ENCODE measurements at regions not wholly inside any gene's neighbourhood (a gene's known extent, or its start where the extent isn't known, plus 50 kb on each side); places are given as distances from the start of the nearest gene placed in this dataset.
A peak's percentile ranks its signal among the peaks of the same experiment; 100 is the strongest.
"Not testable (repeated sequence)": the region's sequence is repeated elsewhere in the genome, so short reads cannot be mapped to it uniquely, and the experiment has no call there.

DNA sequence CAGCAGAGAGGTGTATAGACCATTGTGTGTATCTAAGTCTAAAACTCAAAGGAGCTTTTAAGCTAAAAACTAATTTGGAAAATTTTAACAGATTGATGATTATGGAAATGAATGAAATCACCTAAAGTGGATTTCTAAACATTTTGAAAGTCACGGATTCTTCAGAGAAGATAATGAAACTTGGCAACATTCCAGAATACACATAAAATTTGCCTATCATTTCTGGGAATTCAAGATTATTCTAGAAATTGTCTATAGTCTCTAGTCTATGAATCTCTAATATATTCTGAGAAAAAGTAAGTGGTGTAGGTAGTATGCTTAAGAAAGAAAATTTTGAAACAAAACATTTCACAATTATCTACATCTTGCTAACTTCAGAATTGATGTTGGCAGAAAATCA lies 1117.9 kb upstream of the CNTN5 start:
- DNase-seq, result no peak

DNA sequence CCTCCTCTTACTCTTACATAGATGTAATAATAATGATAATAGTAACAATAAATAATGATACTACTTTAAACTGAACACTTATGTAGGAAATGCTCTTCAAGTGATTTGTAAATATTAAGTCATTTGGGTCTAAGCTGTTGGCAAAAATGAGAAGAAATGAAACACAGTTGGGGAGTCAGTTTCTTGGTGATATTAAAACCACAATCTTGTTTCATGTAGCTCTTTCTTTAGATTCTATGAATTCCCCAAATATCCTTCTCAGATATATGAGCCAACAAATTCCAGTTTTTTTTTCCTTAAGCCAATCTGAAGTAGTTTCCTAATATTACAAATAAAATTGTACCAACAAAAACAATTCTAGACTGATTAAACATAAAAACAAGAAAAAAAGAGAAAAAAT lies 1115.6 kb upstream of the CNTN5 start:
- no peak for DNase-seq

DNA sequence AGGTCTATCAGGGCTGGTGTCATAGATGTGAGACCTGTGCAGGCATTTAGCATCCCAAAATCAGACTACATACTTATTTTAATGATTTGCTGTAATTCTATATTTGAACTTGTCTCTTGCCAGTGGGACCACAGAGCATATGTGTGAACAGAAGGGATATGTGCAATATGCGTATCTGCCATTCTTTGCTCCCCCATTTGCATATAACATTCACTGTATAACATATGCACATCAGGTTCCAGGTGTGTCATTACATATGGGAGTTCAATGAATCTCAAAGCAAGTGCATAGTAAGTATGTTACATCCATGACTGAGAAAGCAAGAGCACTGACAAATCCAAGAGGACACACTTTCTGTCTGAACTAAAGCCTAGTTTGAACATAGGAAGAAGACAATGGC lies 1115.1 kb upstream of the CNTN5 start:
- no peak for DNase-seq

DNA sequence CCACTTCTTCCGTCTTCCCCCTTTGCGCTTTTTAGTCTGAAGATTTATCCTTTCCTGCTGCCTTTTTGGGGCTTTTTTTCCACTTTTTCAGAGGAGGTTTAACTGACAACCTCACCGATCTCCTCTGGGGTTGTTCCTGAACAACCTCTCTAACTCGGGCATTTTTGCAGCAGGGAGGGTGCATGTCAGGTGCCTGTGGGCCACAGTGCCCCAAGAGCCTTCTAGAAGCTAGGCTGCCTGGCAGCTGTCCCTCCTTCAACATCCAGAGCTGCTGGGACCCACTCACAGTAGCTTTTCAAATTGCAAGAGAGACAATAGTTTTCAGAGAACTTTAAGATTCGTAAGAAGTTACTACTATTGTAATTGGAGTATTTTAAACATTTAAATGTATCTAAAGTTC lies 1112.4 kb upstream of the CNTN5 start:
- no peak for DNase-seq

DNA sequence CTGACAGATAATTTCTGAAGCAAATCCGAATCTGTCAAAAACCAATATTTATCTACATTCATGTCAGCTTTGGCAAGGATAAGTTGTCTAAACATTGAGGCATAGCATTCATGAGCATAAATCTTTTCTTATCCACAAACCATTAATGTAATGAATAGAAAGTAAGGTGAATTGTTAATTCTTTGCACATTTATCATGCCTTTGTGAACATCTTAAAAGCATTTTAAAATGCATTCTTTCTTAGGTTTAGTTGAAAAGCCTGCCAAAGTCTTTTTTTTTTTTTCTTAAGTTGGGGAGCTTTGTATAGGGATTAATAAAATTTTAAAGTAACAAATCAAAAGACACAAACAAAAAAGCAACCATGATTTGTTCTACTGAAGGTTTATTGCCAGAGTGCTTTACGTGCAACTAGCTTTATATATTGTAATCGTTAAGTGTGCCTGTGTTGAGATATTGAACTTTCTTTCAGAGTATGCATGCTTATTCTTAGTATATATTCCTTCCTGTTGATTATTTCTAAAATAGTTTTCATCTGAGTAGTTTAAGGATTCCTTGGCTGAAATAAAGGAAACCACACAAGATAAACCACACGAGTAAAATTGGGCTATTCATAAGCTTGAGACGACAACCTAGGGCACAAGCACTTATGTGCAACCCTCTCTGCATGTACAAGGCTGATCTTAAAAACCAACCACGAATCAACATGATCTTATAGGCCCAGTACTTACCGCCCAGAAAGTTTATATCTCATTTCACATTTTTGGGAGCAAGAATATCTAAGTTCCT lies 1110.9 kb upstream of the CNTN5 start:
- DNase-seq, result no peak

DNA sequence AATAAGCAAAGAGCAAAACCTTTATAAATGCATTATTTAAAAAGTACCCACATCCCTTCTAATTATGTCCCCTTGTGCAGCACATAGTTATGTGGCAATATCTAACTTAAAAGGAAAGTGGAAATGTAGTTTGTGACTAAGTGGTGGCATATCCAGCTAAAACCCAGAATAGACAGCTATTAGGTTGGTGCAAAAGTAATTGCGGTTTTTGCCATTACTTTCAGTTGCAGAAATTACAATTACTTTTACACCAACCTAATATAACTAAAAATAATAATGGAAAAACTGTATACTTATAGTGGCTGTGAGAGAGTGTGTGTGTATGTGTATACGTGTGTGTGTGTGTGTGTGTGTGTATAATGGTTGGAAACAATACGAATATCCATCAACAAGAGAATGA lies 1108.1 kb upstream of the CNTN5 start:
- DNase-seq, result no peak

DNA sequence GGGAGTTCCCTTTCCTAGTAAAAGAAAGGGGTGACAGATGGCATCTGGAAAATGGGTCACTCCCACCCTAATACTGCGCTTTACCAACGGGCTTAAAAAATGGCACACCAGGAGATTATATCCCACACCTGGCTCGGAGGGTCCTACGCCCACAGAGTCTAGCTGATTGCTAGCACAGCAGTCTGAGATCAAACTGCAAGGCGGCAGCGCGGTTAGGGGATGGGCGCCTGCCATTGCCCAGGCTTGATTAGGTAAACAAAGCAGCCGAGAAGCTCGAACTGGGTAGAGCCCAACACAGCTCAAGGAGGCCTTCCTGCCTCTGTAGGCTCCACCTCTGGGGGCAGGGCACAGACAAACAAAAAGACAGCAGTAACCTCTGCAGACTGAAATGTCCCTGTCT lies 1097.8 kb upstream of the CNTN5 start:
- DNase-seq, result not testable (repeated sequence)

DNA sequence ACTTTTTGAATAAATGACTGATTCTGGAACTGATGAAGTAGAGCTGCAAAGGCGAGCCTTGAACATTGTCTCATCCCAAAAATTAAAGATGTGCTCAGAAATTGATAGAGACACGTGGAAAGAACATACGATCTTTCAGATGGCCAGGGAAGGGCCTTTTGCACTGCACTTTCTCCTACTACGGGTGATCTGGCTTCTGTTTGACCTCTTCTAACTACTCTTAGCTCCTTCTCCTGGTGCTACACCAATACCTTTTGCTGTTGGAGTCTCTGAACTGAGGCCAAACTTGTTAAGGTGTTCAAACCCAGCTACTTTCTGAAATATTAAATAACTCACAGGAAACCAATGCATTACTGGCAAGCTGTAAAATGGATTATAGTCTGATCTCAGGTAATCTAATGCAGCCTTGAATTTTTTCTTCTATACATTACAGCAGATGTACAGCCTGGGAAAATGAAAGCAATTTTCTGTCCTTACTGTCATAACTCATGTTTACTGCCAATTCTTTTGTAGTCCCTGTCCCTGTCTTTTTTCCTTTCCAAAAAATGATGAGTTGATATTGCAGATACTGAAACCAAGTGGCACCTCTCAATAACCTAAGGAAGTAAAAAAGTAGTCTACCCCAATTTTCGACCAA lies 1086.1 kb upstream of the CNTN5 start:
- DNase-seq, result no peak

DNA sequence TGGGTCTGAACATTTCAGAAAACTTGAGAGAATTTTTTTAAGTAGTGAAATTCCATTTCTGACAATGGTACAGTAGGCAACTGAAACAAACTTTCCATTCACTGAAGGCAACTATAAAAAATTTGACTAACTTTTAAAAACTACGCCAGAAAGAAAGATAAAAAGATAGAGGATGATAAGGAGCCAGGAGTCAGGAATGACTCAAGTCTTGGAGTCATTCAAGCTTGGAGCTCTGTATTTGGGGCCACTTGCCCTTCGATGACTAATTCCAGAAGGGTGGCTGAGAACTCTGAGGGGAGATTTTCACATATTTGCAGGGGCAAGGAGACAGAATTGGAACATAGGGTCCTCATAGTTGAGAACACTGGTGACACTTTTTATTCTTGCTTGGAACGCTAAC lies 1083.2 kb upstream of the CNTN5 start:
- no peak for DNase-seq

DNA sequence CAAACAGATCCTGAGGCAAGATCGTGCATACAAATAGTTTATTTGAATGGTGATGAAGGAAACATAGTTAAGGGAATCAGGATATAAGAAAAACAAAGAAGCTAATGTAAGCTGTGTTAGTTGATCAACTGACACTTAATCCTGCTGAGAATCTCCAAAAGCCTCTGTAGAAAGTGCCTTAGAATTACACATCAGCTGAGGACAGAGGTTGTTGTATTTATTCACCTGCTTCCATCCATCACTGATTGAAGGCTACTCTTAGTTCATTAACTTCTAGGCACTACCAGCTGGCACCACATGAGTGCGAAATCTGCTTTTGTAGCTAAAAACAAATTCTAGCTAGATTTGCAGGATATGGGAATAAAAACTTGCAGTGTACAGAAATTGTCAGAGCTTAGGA lies 1082.0 kb upstream of the CNTN5 start:
- DNase-seq, result no peak

DNA sequence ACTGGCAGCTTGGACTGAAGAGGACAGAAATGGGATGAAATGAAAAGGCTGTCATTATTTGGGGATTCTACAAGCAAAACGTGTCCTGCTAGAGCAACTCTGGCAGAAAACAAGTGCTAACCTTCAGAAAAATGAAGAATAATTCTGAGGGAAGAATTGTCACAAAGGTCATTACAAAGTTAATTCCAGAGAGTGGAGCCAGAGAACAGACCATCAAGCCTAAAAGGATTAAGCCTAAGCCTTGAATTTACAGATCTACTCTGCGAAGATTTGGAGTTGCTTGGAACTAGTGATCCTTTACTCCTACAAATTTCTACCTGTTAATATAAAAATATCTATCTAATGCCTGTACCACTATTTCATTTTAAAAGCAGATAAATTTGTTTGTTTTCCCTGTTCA lies 1077.3 kb upstream of the CNTN5 start:
- no peak for DNase-seq

DNA sequence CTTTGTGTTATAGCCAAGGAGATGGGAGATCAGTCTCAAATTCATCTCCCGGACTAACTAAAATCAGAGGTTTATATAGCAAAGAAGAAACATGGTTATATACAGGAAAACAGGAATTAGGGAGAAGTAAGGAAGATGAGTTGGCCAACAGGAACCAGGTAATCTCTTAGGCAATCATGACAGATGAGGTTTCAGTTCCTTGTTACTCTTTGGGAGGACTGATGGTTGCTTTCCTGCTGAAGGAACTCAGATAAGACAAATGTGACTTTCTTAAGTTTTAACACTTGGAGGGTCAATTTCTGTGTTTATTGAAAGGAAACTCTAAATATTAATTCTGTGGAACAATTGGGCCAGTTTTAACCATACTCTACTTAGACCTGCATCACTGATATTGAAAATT lies 1072.0 kb upstream of the CNTN5 start:
- DNase-seq, result no peak

DNA sequence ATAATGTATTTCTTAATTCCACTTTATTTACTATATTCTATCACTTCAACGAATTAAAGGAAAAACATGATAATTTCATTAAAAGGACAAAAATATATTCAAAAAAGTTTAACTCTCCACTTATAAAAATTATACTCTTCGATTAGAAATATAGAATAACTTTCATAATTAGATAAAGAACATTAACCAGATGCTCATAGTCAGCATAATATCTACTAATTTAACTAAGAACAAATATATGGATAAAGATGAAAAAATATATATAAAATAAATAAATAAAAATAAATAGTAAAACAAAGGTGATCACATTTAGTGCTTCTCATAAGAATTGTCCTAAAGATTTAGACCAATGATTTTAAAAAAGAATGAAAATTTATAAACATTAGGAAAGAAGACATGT lies 1065.2 kb upstream of the CNTN5 start:
- no peak for DNase-seq

DNA sequence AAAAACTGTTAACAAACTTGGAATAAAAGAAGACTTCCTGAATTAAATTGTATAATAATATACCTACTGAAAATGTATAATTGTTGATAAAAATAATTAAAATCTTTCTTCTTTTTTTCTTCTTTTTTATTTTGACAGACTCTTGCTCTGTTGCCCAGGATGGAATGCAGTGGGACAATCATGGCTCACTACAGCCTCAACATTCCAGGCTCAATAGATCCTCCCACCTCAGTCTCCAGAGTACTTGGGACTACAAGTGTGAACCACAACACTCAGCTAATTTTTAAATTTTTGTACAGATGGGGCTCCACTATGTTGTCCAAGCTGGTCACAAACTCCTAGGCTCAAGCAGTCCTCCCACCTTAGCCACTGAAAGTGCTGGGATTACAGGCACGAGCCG lies 1063.8 kb upstream of the CNTN5 start:
- no peak for DNase-seq

DNA sequence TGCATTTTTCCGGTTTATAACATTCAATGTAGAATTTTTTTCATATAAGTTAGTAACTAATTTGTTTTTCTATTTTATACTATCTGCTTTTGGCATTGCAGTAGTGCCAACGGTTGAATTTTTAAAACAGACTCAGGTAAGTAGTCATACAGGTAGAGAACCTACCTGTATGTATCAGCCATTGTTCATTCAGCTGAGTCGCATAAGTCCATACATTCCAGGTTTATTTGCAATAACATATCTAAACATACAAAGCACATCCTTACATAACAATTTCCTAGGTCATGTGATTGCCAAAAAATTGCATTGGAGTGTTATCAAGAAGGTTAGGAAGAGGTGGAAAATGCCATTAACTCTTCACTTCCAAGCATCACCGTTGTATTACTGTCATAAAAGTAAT lies 1059.3 kb upstream of the CNTN5 start:
- DNase-seq, result no peak

DNA sequence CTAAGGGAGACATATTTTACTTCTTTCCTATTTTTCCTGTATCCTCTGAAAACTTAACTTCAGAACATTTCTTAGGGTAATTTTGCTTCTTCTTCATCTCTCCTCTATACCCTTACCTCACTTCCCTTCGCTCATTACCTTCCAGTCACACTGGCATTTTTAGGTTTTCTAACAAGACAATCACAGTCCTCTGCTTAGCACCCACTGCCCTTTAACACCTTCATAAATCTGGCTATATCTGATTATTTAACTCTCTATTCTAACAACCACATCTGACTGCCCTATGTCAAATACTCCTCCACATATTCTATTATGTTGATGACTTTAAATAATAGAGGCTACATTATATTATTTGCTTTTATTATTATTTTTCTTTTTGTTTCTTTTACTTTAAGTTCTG lies 1058.0 kb upstream of the CNTN5 start:
- no peak for DNase-seq

DNA sequence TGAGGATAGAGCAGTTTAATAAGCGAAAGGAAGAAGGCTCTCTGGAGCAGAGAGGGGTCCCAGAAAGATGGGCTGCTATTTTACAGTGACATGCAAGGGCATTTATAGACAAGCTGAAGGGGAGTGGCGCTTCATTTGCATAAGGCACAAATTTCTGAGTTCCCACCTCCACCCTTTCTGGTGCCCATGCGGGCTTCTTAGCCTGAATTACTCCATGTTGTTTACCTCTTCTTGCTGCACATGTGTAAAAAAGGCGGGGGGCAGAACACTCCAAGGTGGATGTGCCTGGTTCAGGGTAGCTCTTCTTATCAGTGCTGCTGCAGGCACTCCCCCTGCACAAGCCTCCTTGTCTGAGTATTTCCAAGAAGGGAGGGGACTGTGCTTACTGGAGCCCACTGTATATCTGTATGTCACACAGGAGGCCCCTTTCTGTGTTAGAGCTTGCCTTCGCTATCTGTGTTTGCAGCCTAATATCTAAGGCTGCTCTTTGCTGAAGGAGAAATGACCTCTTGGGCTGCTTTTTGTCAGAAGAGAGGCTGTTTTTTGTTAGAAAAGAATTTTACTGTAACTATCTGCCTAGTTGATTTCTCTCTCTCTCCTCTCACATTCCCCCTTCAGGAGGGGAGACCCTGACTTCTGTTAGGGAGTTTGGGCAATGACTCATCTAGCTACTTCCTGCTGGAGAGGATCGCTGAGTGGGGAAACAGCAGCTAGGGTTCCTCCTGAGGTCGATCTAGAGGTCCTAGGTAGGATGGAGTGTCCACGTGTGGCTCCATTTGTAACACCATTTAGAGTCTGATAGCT lies 1057.0 kb upstream of the CNTN5 start:
- no peak for DNase-seq

DNA sequence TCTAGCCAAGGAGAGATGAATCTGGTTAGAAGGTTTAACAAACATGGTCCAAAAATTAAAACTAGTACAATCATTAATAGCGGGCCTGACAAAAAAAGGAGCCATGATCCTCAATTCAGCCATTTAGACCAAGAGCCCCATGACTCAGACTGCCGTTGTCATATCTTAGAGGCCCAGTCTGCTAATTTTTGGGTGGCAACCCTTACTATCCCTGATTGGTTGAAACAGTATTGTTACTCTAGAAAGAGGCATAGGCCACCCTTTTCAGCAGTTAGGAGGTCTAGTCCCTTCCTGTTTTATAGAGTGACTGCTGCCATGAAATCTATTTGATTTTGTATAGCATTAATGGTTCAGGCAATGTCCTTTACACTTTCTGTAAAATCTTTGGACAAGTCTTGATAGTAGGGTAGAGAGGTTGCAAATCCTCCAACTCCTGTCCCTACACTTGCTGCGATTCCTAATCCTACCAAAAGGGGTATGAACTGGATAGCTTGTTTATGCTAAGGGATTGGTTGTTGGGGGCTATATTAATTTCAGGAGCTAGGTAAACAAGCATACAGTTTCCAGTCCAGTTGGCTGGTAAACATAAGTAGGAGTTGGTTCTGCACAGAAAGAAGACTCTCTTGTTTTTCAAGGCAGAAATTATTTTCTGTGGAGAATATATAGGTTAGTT lies 1056.3 kb upstream of the CNTN5 start:
- DNase-seq, result no peak

DNA sequence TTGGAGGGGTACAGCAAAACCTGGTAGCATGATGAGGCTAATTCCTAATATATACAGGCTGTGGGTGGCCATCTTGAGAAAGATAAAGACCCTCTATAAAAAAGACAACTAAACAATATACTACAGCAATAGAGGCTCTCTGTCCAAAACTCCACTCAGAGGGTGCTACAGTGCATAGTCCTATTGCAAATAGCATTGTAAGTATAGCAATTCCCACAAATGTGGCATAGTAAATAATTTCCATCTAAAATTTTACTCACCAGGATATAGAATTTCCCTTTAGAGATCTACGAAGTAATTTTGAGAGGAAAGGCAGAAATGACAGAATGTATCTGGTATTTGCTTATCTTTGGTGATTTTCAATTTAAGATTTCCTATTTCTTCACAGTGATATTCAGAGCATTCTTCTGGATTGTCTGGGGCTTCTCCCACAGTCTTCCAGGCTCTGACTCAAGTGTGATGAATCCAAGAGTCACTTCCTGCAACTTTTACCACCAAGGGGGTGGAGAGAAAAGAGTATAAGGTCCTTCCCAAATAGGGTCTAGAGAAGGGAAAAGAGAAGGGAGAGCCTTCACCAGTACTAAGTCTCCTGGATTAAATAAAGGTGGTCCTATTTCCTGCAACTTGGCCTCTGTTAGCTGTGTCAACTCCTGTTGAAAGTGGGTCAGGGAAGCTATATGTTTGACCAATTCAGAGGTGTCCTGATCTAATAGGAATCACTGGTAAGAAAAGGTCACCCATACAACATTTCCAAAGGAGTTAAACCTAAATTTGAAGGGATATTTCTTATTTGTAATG lies 1054.7 kb upstream of the CNTN5 start:
- peak; percentile 77 for DNase-seq

DNA sequence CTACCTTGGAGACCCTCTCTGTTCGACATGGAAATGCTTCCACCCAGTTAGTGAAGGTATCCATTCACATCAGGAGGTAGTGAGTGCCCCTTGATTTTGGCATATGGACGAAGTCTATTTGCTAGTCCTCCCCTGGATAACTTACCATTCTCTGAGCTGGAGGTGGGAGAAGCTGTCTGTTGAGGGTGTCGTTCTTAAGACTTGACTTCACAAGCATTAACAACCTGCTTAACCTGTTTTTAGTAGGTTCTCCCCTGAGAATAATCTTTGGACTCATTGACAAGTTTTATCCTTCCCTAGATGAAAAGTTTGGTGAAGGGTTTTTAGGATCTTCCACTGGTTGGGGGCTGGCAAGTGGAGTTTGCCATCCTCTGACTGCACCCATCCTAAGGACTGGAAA lies 1053.8 kb upstream of the CNTN5 start:
- no peak for DNase-seq

DNA sequence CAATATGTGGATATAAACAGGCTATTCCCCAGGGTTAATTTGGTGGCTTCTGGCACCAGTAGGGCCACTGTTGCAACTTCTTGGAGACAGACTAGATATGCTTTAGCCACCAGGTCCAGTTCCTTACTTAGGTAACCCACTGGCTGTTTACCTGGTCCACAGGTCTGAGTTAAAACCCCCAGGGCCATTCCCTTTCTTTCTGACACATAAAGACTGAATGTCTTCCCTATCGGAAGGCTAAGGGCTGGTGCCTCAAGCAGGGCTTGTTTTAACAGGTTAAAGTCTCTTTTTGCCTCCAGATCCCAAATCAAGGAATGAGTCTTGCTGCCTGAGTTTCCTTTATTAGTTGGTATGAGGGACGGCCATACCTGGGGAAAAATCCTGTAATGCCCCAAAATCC lies 1052.7 kb upstream of the CNTN5 start:
- DNase-seq, result no peak

DNA sequence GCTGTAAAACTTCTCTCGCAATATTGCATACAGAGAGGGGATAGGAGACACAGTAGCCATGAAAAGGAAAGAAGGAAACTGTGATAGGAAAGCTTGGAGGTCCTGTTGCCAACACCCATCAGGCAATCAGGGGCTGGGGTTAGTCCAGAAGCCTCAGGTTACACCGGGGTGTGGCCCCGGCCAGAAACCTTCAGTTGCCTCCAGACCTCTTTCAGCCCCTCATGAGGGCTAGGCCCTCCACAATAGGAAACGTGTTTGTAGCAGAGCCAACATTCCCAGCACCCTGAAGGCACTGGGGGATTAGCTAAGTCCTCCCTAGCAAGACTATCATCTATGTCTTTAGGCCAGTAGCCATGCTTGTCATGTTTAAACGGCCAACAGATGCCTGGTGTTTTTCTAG lies 1048.0 kb upstream of the CNTN5 start:
- no peak for DNase-seq
